ENCODE measurements at regions not wholly inside any gene's neighbourhood (a gene's known extent, or its start where the extent isn't known, plus 50 kb on each side); places are given as distances from the start of the nearest gene placed in this dataset.

GRCh38 chr7:145183069-145183468, 347.2 kb upstream of the TPK1 start:
- no peak for TF ChIP-seq CTCF (IDR thresholded peaks at IDR 0.05; ENCODE audit: control extremely low read depth, extremely low read depth)
- no peaks in the 10 kb centered on the region for H3K36me3 ChIP-seq (ENCODE audit: control insufficient read depth in 4 of 4, insufficient read depth in 4 of 4, low read length in 4 of 4)
- no peak overlapping the region for H3K4me3 ChIP-seq
- H3K27ac ChIP-seq (ENCODE audit: low read depth in 1 of 2, low read length in 1 of 2): no peak overlapping the region
- no peaks in the 10 kb centered on the region for H3K4me1 ChIP-seq (ENCODE audit: control insufficient read depth in 5 of 5, insufficient read depth in 5 of 5, low read length in 5 of 5)
- H3K9ac ChIP-seq (ENCODE audit: insufficient read depth in 1 of 2, low read length in 2 of 2): no peak overlapping the region
- peaks cover 0 to 2% (median under 1%) of the 10 kb centered on the region in 4 donors for H3K9me3 ChIP-seq (ENCODE audit: control insufficient read depth in 4 of 4, insufficient read depth in 3 of 4, low read length in 3 of 4)
- 45 to 57% methylated on average over 4 of the region's 4 CpGs for WGBS, 2 donors
- DNase-seq: no peak
- ATAC-seq (ENCODE audit: insufficient read depth, low FRiP score): no peak
- no peaks in the 10 kb centered on the region for H3K27me3 ChIP-seq (ENCODE audit: control insufficient read depth in 3 of 3, insufficient read depth in 3 of 3, low read length in 2 of 3)

GRCh38 chr7:145175366-145175765, 339.5 kb upstream of the TPK1 start:
- H3K9ac ChIP-seq (ENCODE audit: insufficient read depth in 1 of 2, low read length in 2 of 2): no peak overlapping the region
- no peak overlapping the region for H3K27ac ChIP-seq (ENCODE audit: low read depth in 1 of 2, low read length in 1 of 2)
- H3K4me1 ChIP-seq (ENCODE audit: control insufficient read depth in 5 of 5, insufficient read depth in 5 of 5, low read length in 5 of 5): no peaks in the 10 kb centered on the region
- H3K36me3 ChIP-seq (ENCODE audit: control insufficient read depth in 4 of 4, insufficient read depth in 4 of 4, low read length in 4 of 4): no peaks in the 10 kb centered on the region
- peaks cover 0 to 3% (median 0%) of the 10 kb centered on the region in 4 donors for H3K9me3 ChIP-seq (ENCODE audit: control insufficient read depth in 4 of 4, insufficient read depth in 3 of 4, low read length in 3 of 4)
- H3K4me3 ChIP-seq: no peak overlapping the region
- TF ChIP-seq CTCF (IDR thresholded peaks at IDR 0.05; ENCODE audit: control extremely low read depth, extremely low read depth): no peak
- H3K27me3 ChIP-seq (ENCODE audit: control insufficient read depth in 3 of 3, insufficient read depth in 3 of 3, low read length in 2 of 3): no peaks in the 10 kb centered on the region
- DNase-seq (no peak), ATAC-seq (ENCODE audit: insufficient read depth, low FRiP score) (no peak)
- 77 to 81% methylated on average over 2 of the region's 2 CpGs for WGBS, 2 donors

- H3K9ac ChIP-seq (ENCODE audit: insufficient read depth in 1 of 2, low read length in 2 of 2): no peak overlapping the region
- H3K27me3 ChIP-seq (ENCODE audit: control insufficient read depth in 3 of 3, insufficient read depth in 3 of 3, low read length in 2 of 3): no peaks in the 10 kb centered on the region
- H3K36me3 ChIP-seq (ENCODE audit: control insufficient read depth in 4 of 4, insufficient read depth in 4 of 4, low read length in 4 of 4): no peaks in the 10 kb centered on the region
- no peak for TF ChIP-seq CTCF (IDR thresholded peaks at IDR 0.05; ENCODE audit: control extremely low read depth, extremely low read depth)
- peak in 2 of 3 donors; percentile 62 to 71 for DNase-seq
- ATAC-seq (ENCODE audit: insufficient read depth, low FRiP score): no peak
- 41 to 44% methylated on average over 3 of the region's 3 CpGs for WGBS, 2 donors
- H3K4me3 ChIP-seq: no peak overlapping the region
- H3K4me1 ChIP-seq (ENCODE audit: control insufficient read depth in 5 of 5, insufficient read depth in 5 of 5, low read length in 5 of 5): no peaks in the 10 kb centered on the region
- H3K9me3 ChIP-seq (ENCODE audit: control insufficient read depth in 4 of 4, insufficient read depth in 3 of 4, low read length in 3 of 4): no peaks in the 10 kb centered on the region
- no peak overlapping the region for H3K27ac ChIP-seq (ENCODE audit: low read depth in 1 of 2, low read length in 1 of 2)
These were observed 334.1 kb upstream of the TPK1 start for GRCh38 chr7:145169908-145170307.

- WGBS, 2 donors: 90 to 95% methylated on average over 4 of the region's 4 CpGs
- H3K36me3 ChIP-seq (ENCODE audit: control insufficient read depth in 4 of 4, insufficient read depth in 4 of 4, low read length in 4 of 4): no peaks in the 10 kb centered on the region
- ATAC-seq (ENCODE audit: insufficient read depth, low FRiP score): no peak
- H3K9me3 ChIP-seq (ENCODE audit: control insufficient read depth in 4 of 4, insufficient read depth in 3 of 4, low read length in 3 of 4): no peaks in the 10 kb centered on the region
- no peak overlapping the region for H3K9ac ChIP-seq (ENCODE audit: insufficient read depth in 1 of 2, low read length in 2 of 2)
- no peak overlapping the region for H3K27ac ChIP-seq (ENCODE audit: low read depth in 1 of 2, low read length in 1 of 2)
- H3K4me1 ChIP-seq (ENCODE audit: control insufficient read depth in 5 of 5, insufficient read depth in 5 of 5, low read length in 5 of 5): no peaks in the 10 kb centered on the region
- H3K27me3 ChIP-seq (ENCODE audit: control insufficient read depth in 3 of 3, insufficient read depth in 3 of 3, low read length in 2 of 3): no peaks in the 10 kb centered on the region
- no peak for TF ChIP-seq CTCF (IDR thresholded peaks at IDR 0.05; ENCODE audit: control extremely low read depth, extremely low read depth)
- H3K4me3 ChIP-seq: no peak overlapping the region
- no peak for DNase-seq
These were observed 333.0 kb upstream of the TPK1 start for GRCh38 chr7:145168879-145169278.

Measured in lung (tissue), 11 donors.